Epithelial cell of esophagus (primary cell): ENCODE measurements at regions not wholly inside any gene's neighbourhood (a gene's known extent, or its start where the extent isn't known, plus 50 kb on each side); places are given as distances from the start of the nearest gene placed in this dataset.

ENCODE experiments used
- DNase-seq: peaks from one replicate; pipeline ENCODE4 v3.0.0; 2010; ENCODE audit warnings: low read depth
- H3K4me3 ChIP-seq: 2 replicates; pipeline ENCODE4 v1.5.1; 2011; ENCODE audit warnings: mild to moderate bottlenecking, low read length, control low read depth
- TF ChIP-seq, protein P1 (sequence below): IDR thresholded peaks from 2 replicates; pipeline ENCODE4 v1.5.1; 2011; ENCODE audit warnings: low read depth, mild to moderate bottlenecking, low read length, control low read depth, inconsistent platforms; ENCODE audit not compliant: insufficient read depth; ENCODE audit errors: missing control alignments

DNA sequence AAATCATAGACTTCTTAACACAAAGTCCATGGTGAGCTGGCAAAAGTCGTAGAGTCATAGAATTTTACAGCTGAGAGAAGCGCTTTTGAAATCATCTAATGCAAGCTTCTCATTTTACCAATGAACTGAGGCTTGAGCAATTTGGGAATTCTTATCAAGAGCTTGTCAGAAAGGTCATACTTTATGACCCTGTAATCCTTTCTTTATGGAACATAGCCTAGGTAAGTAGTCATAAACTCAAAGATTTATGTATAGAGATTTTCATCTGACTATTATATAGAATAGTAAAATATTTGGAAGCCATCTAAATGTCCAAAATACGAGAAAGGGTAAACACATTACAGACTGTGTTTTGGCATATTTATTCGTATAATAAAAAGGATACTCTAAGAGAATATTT lies 563.5 kb downstream of the PCDH7 start:
- no peak for DNase-seq
- H3K4me3 ChIP-seq = no peak overlapping the region
- TF ChIP-seq, protein P1, sequence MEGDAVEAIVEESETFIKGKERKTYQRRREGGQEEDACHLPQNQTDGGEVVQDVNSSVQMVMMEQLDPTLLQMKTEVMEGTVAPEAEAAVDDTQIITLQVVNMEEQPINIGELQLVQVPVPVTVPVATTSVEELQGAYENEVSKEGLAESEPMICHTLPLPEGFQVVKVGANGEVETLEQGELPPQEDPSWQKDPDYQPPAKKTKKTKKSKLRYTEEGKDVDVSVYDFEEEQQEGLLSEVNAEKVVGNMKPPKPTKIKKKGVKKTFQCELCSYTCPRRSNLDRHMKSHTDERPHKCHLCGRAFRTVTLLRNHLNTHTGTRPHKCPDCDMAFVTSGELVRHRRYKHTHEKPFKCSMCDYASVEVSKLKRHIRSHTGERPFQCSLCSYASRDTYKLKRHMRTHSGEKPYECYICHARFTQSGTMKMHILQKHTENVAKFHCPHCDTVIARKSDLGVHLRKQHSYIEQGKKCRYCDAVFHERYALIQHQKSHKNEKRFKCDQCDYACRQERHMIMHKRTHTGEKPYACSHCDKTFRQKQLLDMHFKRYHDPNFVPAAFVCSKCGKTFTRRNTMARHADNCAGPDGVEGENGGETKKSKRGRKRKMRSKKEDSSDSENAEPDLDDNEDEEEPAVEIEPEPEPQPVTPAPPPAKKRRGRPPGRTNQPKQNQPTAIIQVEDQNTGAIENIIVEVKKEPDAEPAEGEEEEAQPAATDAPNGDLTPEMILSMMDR = no peak

DNA sequence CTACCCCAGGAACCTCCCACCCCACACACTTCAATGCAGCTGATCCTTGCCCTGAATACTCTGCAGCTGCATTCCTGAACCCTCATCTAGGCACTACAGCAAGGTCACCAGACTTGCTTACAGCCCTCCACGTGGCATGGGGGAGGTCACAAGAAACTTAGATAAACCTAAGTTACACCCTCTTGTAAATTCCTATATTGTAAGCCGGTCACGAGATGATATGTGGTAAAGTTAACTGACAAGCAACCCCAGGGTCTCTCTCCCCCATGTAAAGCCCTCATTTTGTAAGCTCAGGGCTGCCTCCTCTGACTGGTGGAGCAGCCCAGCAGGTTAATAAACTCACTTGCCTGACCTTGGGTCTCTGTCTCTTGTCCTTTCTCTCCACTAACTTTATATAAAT lies 570.7 kb downstream of the PCDH7 start:
- DNase-seq = no peak
- no peak overlapping the region for H3K4me3 ChIP-seq
- TF ChIP-seq, protein P1 = no peak

DNA sequence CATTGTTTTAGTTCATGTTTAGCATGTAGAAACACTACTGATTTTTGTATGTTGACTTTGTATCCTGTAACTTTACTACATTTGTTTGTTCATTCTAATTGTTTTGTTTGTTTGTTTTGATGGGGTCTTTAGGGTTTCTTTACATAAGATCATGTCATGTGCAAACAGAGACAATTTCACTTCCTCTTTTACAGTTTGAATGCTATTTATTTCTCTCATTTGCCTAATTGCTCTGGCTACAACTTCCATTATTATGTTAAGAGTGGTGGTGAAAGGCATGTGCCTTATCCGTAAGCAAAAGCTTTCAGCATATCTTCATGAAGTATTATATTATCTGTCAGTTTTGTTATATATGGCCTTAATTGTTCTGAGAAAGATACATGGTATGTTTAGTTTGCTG lies 571.1 kb downstream of the PCDH7 start:
- no peak for DNase-seq
- no peak overlapping the region for H3K4me3 ChIP-seq
- TF ChIP-seq, protein P1 = no peak

DNA sequence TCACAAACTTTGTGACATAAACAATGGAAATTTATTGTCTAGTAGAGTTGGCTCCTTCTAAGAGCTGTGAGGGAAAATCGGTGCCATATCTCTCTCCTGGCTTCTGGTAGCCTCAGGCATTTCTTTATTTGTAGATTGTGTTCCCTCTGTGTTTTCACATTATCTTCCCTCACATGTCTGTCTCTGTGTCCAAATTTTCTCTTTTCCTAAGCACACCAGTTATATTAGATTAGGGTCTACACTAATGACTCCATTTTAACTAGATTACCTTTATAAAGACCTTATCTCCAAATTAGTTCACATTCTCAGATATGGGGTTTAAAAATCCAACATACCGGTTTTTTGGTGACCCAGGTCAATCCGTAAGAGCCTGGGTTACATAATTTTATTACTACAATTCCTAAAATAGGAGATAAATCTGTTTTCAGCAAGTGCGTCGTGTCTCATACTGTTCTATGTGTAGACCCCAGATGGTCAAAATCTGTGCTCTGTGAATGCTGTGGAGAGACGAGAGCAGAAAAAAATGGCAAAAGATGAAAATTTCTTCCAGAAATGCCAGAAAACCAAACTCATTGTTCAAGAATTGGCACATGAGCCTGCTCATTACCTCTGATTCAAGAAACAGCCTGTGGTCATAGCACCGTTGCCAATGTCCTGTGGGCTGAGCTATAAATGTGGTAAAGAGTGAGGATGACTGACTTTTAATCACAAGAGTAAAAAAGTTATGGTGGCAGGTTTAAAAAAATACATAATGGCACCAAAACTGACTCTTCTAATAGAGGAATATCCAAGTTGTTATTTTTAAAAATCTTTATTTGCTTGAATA lies 574.7 kb downstream of the PCDH7 start:
- DNase-seq = no peak
- TF ChIP-seq, protein P1 = no peak
- H3K4me3 ChIP-seq = no peak overlapping the region

DNA sequence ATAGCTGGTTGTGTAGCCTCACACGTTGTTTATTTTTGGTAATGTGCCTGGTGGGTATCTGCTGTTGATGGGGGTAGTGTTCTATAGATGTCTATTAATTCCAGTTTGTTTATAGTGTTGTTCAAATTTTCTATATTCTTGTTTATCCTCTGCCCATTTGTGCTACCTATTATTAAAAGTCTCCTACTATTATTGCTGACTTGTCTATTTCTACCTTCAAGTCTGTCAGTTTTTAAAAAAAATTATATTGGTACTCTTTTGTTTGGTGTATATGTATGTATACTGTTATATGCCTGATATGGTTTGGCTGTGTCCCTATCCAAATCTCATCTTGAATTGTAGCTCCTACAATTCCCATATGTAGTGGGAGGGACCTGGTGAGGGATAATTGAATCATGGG lies 578.6 kb downstream of the PCDH7 start:
- TF ChIP-seq, protein P1 = no peak
- no peak for DNase-seq
- H3K4me3 ChIP-seq = no peak overlapping the region

DNA sequence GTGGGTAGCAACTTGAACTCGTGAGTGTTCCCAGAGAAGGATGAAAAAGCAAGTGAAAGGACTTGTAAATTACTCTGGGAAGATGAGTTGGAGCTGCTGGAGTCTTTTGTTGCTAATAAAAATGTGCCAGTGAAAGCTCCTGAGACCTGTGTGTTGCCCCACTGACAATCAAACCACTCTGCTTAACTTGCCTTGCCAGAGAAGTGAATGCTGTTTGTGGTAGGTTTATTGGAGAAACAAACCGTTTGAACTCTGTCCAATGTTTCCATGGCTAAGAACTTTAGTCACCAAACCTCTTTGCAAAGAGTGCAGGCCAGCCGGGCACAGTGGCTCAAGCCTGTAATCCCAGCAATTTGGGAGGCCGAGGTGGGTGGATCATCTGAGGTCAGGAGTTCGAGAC lies 586.9 kb downstream of the PCDH7 start:
- no peak for DNase-seq
- TF ChIP-seq, protein P1 = no peak
- no peak overlapping the region for H3K4me3 ChIP-seq

DNA sequence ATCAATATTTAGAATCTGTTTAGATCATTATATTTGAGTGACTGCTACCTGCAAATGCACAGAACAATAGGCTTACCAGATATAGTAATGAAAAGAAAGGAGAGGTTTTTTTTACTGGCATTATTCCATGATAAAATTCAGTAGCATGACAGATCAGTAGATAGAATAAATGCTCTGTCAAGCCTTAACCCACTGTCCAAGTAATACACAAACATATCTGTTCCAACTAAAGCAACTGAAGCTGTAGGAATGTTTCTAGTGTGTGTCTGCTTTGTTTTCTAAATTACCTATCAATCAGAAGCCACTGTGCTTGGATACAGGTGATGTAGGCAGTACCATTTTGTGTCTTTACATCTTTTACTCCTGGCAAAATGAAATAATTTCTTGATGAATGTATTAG lies 604.6 kb downstream of the PCDH7 start:
- DNase-seq = no peak
- H3K4me3 ChIP-seq = no peak overlapping the region
- TF ChIP-seq, protein P1 = no peak
